Trophoblast cell (in vitro differentiated cells and primary cell): ENCODE measurements at regions not wholly inside any gene's neighbourhood (a gene's known extent, or its start where the extent isn't known, plus 50 kb on each side); places are given as distances from the start of the nearest gene placed in this dataset.

Experiments used
- DNase-seq, 2 donors: peaks; one replicate each; pipeline ENCODE4 v3.0.0-alpha.2; 2016
- H2AFZ ChIP-seq: 2 replicates; pipeline ENCODE4 v1.6.1; 2013; ENCODE audit warnings: low read length, moderate library complexity, mild to moderate bottlenecking; ENCODE audit not compliant: insufficient read depth, poor library complexity
- H2AK5ac ChIP-seq: 2 replicates; pipeline ENCODE4 v1.6.1; 2013; ENCODE audit warnings: mild to moderate bottlenecking, low read length
- H2BK120ac ChIP-seq: 2 replicates; pipeline ENCODE4 v1.6.1; 2013; ENCODE audit warnings: low read length, mild to moderate bottlenecking, moderate library complexity; ENCODE audit not compliant: insufficient read depth, poor library complexity
- H2BK12ac ChIP-seq: 2 replicates; pipeline ENCODE4 v1.6.1; 2013; ENCODE audit warnings: mild to moderate bottlenecking, low read length, moderate library complexity
- H2BK5ac ChIP-seq: 2 replicates; pipeline ENCODE4 v1.6.1; 2013; ENCODE audit warnings: low read length, low read depth, moderate library complexity, mild to moderate bottlenecking; ENCODE audit not compliant: poor library complexity
- H3K14ac ChIP-seq: 2 replicates; pipeline ENCODE4 v1.6.1; 2013; ENCODE audit warnings: mild to moderate bottlenecking, low read length
- H3K18ac ChIP-seq: 2 replicates; pipeline ENCODE4 v1.6.1; 2013; ENCODE audit warnings: mild to moderate bottlenecking, low read length
- H3K23ac ChIP-seq: 2 replicates; pipeline ENCODE4 v1.6.1; 2013; ENCODE audit warnings: low read length
- H3K27ac ChIP-seq: 2 replicates; pipeline ENCODE4 v1.5.1; 2013; ENCODE audit warnings: low read depth, mild to moderate bottlenecking, inconsistent platforms, low read length, moderate library complexity
- H3K27me3 ChIP-seq: 2 replicates; pipeline ENCODE4 v1.6.1; 2013; ENCODE audit warnings: inconsistent platforms, mild to moderate bottlenecking, low read length, moderate library complexity; ENCODE audit not compliant: insufficient read depth
- H3K36me3 ChIP-seq, 2 experiments: 1 replicate in 1 of 2; 2 replicates in 1 of 2; pipeline ENCODE4 v1.6.1; 2013; ENCODE audit warnings: low read length in 2 of 2, mild to moderate bottlenecking in 2 of 2, moderate library complexity in 1 of 2; ENCODE audit not compliant: insufficient read depth in 2 of 2, control insufficient read depth in 1 of 2
- H3K4ac ChIP-seq: 2 replicates; pipeline ENCODE4 v1.6.1; 2013; ENCODE audit warnings: low read depth, mild to moderate bottlenecking, low read length, moderate library complexity
- H3K4me1 ChIP-seq, 2 experiments: 1 replicate in 1 of 2; 2 replicates in 1 of 2; pipeline ENCODE4 v1.6.1; 2013; ENCODE audit warnings: low read length in 2 of 2, mild to moderate bottlenecking in 2 of 2, moderate library complexity in 1 of 2; ENCODE audit not compliant: insufficient read depth in 2 of 2, control insufficient read depth in 1 of 2
- H3K4me2 ChIP-seq: 2 replicates; pipeline ENCODE4 v1.6.1; 2013; ENCODE audit warnings: inconsistent platforms, mild to moderate bottlenecking, low read length, moderate library complexity
- H3K4me3 ChIP-seq: 2 replicates; pipeline ENCODE4 v1.5.1; 2013; ENCODE audit warnings: mild to moderate bottlenecking, low read depth, low read length, inconsistent platforms
- H3K79me1 ChIP-seq: one replicate; pipeline ENCODE4 v1.6.1; 2013; ENCODE audit warnings: low read length
- H3K79me2 ChIP-seq: 2 replicates; pipeline ENCODE4 v1.6.1; 2013; ENCODE audit warnings: low read length, mild to moderate bottlenecking; ENCODE audit not compliant: control insufficient read depth, insufficient read depth, poor library complexity
- H3K9ac ChIP-seq: 2 replicates; pipeline ENCODE4 v1.6.1; 2013; ENCODE audit warnings: mild to moderate bottlenecking, low read length
- H3K9me3 ChIP-seq: 2 replicates; pipeline ENCODE4 v1.6.1; 2013; ENCODE audit warnings: low read depth, mild to moderate bottlenecking, control low read depth, inconsistent platforms, low read length; ENCODE audit not compliant: insufficient read depth
- H4K12ac ChIP-seq: 2 replicates; pipeline ENCODE4 v1.6.1; 2013; ENCODE audit warnings: low read depth, mild to moderate bottlenecking, low read length, moderate library complexity
- H4K8ac ChIP-seq: 2 replicates; pipeline ENCODE4 v1.6.1; 2013; ENCODE audit warnings: low read depth, mild to moderate bottlenecking, low read length, moderate library complexity
- H4K91ac ChIP-seq: one replicate; pipeline ENCODE4 v1.6.1; 2013; ENCODE audit warnings: low read depth, mild to moderate bottlenecking, low read length, moderate library complexity
- WGBS: extraction: QIAGEN DNeasy Blood & Tissue Kit; methylation state at CpG from one replicate; pipeline ENCODE4 v1.1.7; 2013; ENCODE audit warnings: missing lambda C conversion rate; ENCODE audit not compliant: insufficient read length, insufficient coverage; ENCODE audit errors: extremely low coverage; 5-methylcytosine and 5-hydroxymethylcytosine counted together

GRCh38 chr2:118711603-118712002 lies 135.8 kb downstream of the EN1 start:
- Histone ChIP-seq H3K27me3 (no peaks in the 10 kb centered on the region), H4K91ac (no peak overlapping the region), H3K4me2 (no peak overlapping the region), H4K12ac (no peak overlapping the region), H3K79me1 (no peaks in the 10 kb centered on the region), H2AFZ (no peak overlapping the region), H3K36me3 (no peaks in the 10 kb centered on the region), H2BK120ac (no peak overlapping the region), H3K9ac (no peak overlapping the region), H3K9me3 (peaks cover 1% of the 10 kb centered on the region), H3K23ac (no peak overlapping the region), H2BK5ac (no peak overlapping the region), H2BK12ac (no peak overlapping the region), H3K4ac (no peak overlapping the region), H3K4me1 (no peaks in the 10 kb centered on the region), H2AK5ac (no peak overlapping the region), H3K79me2 (no peaks in the 10 kb centered on the region), H3K14ac (no peak overlapping the region), H4K8ac (no peak overlapping the region), H3K27ac (no peak overlapping the region), H3K4me3 (no peak overlapping the region), H3K18ac (no peak overlapping the region)
- WGBS = no CpG with 5 or more reads among the region's 5 CpGs
- no peak for DNase-seq

- Histone ChIP-seq H3K27me3 (no peaks in the 10 kb centered on the region), H2AFZ (no peak overlapping the region), H3K27ac (no peak overlapping the region), H3K14ac (no peak overlapping the region), H3K4me1 (no peaks in the 10 kb centered on the region), H3K4me3 (no peak overlapping the region), H3K36me3 (no peaks in the 10 kb centered on the region), H2BK5ac (no peak overlapping the region), H2AK5ac (no peak overlapping the region), H3K79me1 (no peaks in the 10 kb centered on the region), H2BK12ac (no peak overlapping the region), H3K9me3 (peaks cover 1% of the 10 kb centered on the region), H4K12ac (no peak overlapping the region), H4K8ac (no peak overlapping the region), H3K23ac (no peak overlapping the region), H3K79me2 (no peaks in the 10 kb centered on the region), H3K4me2 (no peak overlapping the region), H3K9ac (no peak overlapping the region), H4K91ac (no peak overlapping the region), H3K18ac (no peak overlapping the region), H3K4ac (no peak overlapping the region), H2BK120ac (no peak overlapping the region)
- peak; percentile 56 to 66 for DNase-seq
- WGBS = no CpG with 5 or more reads among the region's 2 CpGs
Observed at GRCh38 chr2:118710481-118710880, 137.0 kb downstream of the EN1 start.

GRCh38 chr2:118709786-118710185 lies 137.7 kb downstream of the EN1 start:
- no peaks in the 10 kb centered on the region for H3K27me3 ChIP-seq
- peaks cover 1% of the 10 kb centered on the region for H3K9me3 ChIP-seq
- H2AK5ac ChIP-seq = no peak overlapping the region
- no peak overlapping the region for H2AFZ ChIP-seq
- no peaks in the 10 kb centered on the region for H3K36me3 ChIP-seq
- H3K18ac ChIP-seq = no peak overlapping the region
- H2BK12ac ChIP-seq = no peak overlapping the region
- no peak overlapping the region for H3K14ac ChIP-seq
- WGBS = no CpG with 5 or more reads among the region's 3 CpGs
- no peak overlapping the region for H3K4ac ChIP-seq
- DNase-seq = no peak
- no peak overlapping the region for H2BK120ac ChIP-seq
- H4K91ac ChIP-seq = no peak overlapping the region
- no peak overlapping the region for H4K12ac ChIP-seq
- H3K4me1 ChIP-seq = no peaks in the 10 kb centered on the region
- H3K79me1 ChIP-seq = no peaks in the 10 kb centered on the region
- H3K4me2 ChIP-seq = no peak overlapping the region
- H4K8ac ChIP-seq = no peak overlapping the region
- H3K4me3 ChIP-seq = no peak overlapping the region
- no peak overlapping the region for H2BK5ac ChIP-seq
- no peak overlapping the region for H3K9ac ChIP-seq
- H3K23ac ChIP-seq = no peak overlapping the region
- H3K27ac ChIP-seq = no peak overlapping the region
- H3K79me2 ChIP-seq = no peaks in the 10 kb centered on the region

GRCh38 chr2:118706844-118707243 lies 140.6 kb downstream of the EN1 start:
- no peak overlapping the region for H3K23ac ChIP-seq

More at GRCh38 chr2:118706844-118707243, 140.6 kb downstream of the EN1 start:
- Histone ChIP-seq H2AK5ac (no peak overlapping the region), H3K36me3 (no peaks in the 10 kb centered on the region), H3K27me3 (no peaks in the 10 kb centered on the region), H2BK12ac (no peak overlapping the region), H2BK120ac (no peak overlapping the region), H3K9ac (no peak overlapping the region), H3K4me3 (no peak overlapping the region), H3K4ac (no peak overlapping the region), H3K18ac (no peak overlapping the region), H2BK5ac (no peak overlapping the region), H2AFZ (no peak overlapping the region), H3K4me2 (no peak overlapping the region), H3K27ac (no peak overlapping the region), H3K79me1 (no peaks in the 10 kb centered on the region), H4K12ac (no peak overlapping the region), H3K9me3 (peaks cover 1% of the 10 kb centered on the region), H4K91ac (no peak overlapping the region), H4K8ac (no peak overlapping the region), H3K4me1 (no peaks in the 10 kb centered on the region), H3K14ac (no peak overlapping the region), H3K79me2 (no peaks in the 10 kb centered on the region)
- no CpG with 5 or more reads among the region's 1 CpG for WGBS
- no peak for DNase-seq
